HL-60 (cell line): ENCODE measurements at regions not wholly inside any gene's neighbourhood (a gene's known extent, or its start where the extent isn't known, plus 50 kb on each side); places are given as distances from the start of the nearest gene placed in this dataset.

Experiments
- DNase-seq, 2 experiments: peaks; one replicate each; pipeline ENCODE4 v3.0.0-alpha.2; 2010 to 2020; ENCODE audit warnings: low read depth in 1 of 2, low spot score in 1 of 2
- H3K27ac ChIP-seq: fragments of 250-450 bp; sonication (Bioruptor Pico); replicated peaks from 2 replicates; pipeline ENCODE4 v1.5.1; 2020; ENCODE audit warnings: mild to moderate bottlenecking, moderate library complexity
- H3K27me3 ChIP-seq: fragments of 250-450 bp; sonication (Bioruptor Pico); 2 replicates; pipeline ENCODE4 v1.5.1; 2021; ENCODE audit warnings: mild to moderate bottlenecking, moderate library complexity; ENCODE audit not compliant: insufficient read depth, poor library complexity, severe bottlenecking
- H3K4me3 ChIP-seq: replicated peaks from 2 replicates; pipeline ENCODE4 v1.5.1; 2011; ENCODE audit warnings: mild to moderate bottlenecking, control low read depth, low read length; ENCODE audit not compliant: insufficient read depth
- CTCF ChIP-seq: IDR thresholded peaks from one replicate; pipeline ENCODE4 v1.5.1; 2011; ENCODE audit warnings: low read length, control low read depth, inconsistent platforms; ENCODE audit not compliant: insufficient read depth
- GABPA ChIP-seq: IDR thresholded peaks from 2 replicates; pipeline ENCODE4 v1.6.1; 2012; ENCODE audit warnings: low read depth
- POLR2AphosphoS5 ChIP-seq: IDR thresholded peaks from 2 replicates; pipeline ENCODE4 v1.6.1; 2012; ENCODE audit warnings: low read depth
- REST ChIP-seq: IDR thresholded peaks from 2 replicates; pipeline ENCODE4 v1.6.1; 2012; ENCODE audit warnings: low read depth; ENCODE audit not compliant: insufficient replicate concordance
- SPI1 ChIP-seq: IDR thresholded peaks from 2 replicates; pipeline ENCODE4 v1.6.1; 2012; ENCODE audit warnings: low read depth, mild to moderate bottlenecking, borderline replicate concordance

- Histone ChIP-seq H3K4me3 (no peak overlapping the region), H3K27me3 (no peaks in the 10 kb centered on the region), H3K27ac (no peak overlapping the region)
- no peak for DNase-seq
- TF ChIP-seq SPI1 (no peak), POLR2AphosphoS5 (no peak), GABPA (no peak), CTCF (no peak), REST (no peak)
Observed at GRCh38 chr11:92834296-92835020, 135.0 kb upstream of the MTNR1B start.

GRCh38 chr11:92837595-92837994, 131.9 kb upstream of the MTNR1B start:
- DNase-seq = no peak
- TF ChIP-seq SPI1 = no peak
- no peak for TF ChIP-seq REST
- TF ChIP-seq POLR2AphosphoS5 = no peak
- no peak for TF ChIP-seq CTCF
- no peak for TF ChIP-seq GABPA
- Histone ChIP-seq H3K27me3 (no peaks in the 10 kb centered on the region), H3K4me3 (no peak overlapping the region), H3K27ac (no peak overlapping the region)

- TF ChIP-seq CTCF (no peak), REST (no peak), SPI1 (no peak)
- Histone ChIP-seq H3K4me3 (no peak overlapping the region), H3K27me3 (no peaks in the 10 kb centered on the region), H3K27ac (no peak overlapping the region)
- no peak for DNase-seq
Observed at GRCh38 chr11:92838759-92839310, 130.6 kb upstream of the MTNR1B start.
